ENCODE measurements at regions not wholly inside any gene's neighbourhood (a gene's known extent, or its start where the extent isn't known, plus 50 kb on each side); places are given as distances from the start of the nearest gene placed in this dataset.
"Not testable (repeated sequence)": the region's sequence is repeated elsewhere in the genome, so short reads cannot be mapped to it uniquely, and the experiment has no call there.

DNA sequence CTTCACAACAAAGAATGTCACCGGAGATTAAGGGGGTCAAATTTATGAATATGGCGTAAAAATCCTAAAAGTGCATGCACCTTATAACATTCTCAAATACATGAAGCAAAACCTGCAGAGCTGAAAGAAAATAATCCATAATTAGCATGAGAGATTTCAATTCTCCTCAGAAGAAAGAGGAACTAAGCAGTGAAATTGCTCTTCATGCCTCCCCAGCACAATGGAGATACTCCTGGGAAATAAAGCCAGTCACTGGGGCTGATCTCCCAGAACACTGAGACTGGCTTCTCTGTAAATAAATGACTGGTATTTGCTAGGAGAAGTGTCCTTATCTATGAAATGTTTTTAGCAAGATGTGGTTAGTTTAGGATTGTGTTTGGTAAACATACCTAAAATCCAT is 68.1 kb downstream of the GOLGA6L6 start:
- H3K36me3 Mint-ChIP-seq; H3K4me1 Mint-ChIP-seq; H3K4me3 Mint-ChIP-seq; H3K9me3 Mint-ChIP-seq; H3K27me3 Mint-ChIP-seq (ENCODE audit: low read depth in 3 of 3); H3K27ac Mint-ChIP-seq; DNase-seq: not testable (repeated sequence)

DNA sequence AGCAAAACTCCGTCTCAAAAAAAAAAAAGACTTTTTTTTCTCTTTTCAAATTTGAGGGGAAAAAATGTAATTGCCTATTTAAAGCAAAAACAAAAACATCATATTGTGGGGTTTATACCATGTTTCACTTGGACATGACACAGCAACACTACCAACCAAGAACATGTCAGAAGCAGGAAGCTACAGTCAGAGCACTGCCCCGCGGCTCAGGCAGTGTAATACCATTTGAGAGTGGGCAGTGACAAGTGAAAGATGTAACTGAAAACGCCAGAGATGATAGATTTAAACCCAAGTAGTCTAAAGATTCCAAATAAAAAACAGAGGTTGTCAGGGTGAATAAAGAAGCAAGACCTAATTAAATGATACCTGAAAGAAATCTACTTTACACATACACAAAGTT is 68.6 kb downstream of the GOLGA6L6 start:
- H3K4me1 Mint-ChIP-seq; H3K9me3 Mint-ChIP-seq; H3K27me3 Mint-ChIP-seq (ENCODE audit: low read depth in 3 of 3); H3K4me3 Mint-ChIP-seq; DNase-seq; H3K27ac Mint-ChIP-seq; H3K36me3 Mint-ChIP-seq: not testable (repeated sequence)

DNA sequence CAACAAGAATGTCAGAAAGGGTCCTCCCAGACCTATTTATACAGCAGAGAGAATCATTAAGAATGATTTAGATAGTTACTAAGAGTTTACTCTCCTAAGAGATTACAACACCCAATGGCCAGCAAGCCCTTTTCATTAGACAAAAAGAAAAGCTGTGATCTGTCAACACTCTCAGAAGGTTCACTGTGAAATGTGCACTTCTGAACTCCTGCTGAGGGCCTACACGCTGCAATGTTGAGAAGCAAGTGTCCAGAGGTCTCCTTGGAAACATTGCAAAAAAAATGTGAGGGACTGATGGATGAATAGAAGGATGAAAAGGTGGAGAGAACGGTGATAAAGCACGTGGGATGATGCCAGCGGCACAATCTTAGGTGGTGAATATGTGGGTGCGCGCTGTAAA is 70.8 kb downstream of the GOLGA6L6 start:
- H3K9me3 Mint-ChIP-seq; H3K27ac Mint-ChIP-seq; H3K4me3 Mint-ChIP-seq; H3K27me3 Mint-ChIP-seq (ENCODE audit: low read depth in 3 of 3); DNase-seq; H3K36me3 Mint-ChIP-seq; H3K4me1 Mint-ChIP-seq: not testable (repeated sequence)

DNA sequence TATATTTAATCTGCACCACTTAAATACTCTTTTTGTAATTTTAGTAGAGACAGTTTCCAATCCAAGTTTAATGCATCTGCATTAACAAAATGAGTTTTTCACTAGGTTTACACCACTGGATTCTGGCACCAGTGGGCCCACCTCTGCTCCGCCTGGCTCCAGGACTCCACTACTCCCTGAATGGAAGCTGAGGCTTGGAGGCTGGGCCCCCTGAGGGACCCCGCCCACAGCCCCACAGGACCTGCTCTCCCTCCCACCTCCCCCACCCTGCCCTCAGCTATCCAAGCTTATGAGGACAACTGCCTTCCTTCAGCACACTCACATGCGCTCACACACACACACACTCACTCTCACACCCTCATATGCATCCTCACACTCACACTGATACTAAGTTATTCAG is 100.5 kb downstream of the GOLGA6L6 start:
- H3K9me3 Mint-ChIP-seq; H3K4me1 Mint-ChIP-seq; H3K27ac Mint-ChIP-seq; H3K4me3 Mint-ChIP-seq; H3K36me3 Mint-ChIP-seq; DNase-seq; H3K27me3 Mint-ChIP-seq (ENCODE audit: low read depth in 3 of 3): not testable (repeated sequence)

DNA sequence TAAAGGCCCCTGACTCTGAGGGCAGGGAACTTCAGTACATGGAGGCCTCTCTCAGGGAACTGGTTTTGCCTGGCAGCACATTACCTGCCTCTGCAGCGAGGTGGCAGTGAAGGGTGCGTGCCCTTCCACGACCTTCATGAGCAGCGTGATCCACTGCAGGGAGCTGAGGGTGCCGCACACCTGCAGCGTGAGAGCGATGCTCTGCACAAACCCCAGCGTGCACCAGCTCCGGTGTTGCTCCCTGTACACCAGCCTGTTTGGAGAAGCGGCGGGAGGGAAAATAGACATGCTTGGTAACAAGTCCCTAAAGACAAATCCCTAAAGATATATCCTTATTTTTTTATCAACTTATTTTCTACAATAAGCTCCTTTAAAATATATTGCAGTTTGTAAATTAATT is 101.2 kb downstream of the GOLGA6L6 start:
- DNase-seq; H3K4me1 Mint-ChIP-seq; H3K27me3 Mint-ChIP-seq (ENCODE audit: low read depth in 3 of 3); H3K4me3 Mint-ChIP-seq; H3K27ac Mint-ChIP-seq; H3K9me3 Mint-ChIP-seq; H3K36me3 Mint-ChIP-seq: not testable (repeated sequence)

DNA sequence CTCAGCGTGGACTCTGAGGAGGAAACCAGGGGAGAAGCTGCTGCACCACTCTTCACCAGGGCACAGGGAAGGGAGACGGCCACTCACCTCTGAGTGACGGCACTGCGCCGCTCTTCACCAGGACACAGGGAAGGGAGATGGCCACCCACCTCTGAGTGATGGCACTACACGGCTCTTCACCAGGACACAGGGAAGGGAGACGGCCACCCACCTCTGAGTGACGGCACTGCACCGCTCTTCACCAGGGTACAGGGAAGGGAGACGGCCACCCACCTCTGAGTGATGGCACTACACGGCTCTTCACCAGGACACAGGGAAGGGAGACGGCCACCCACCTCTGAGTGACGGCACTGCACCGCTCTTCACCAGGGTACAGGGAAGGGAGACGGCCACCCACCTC is 102.5 kb downstream of the GOLGA6L6 start:
- not testable (repeated sequence) for H3K27me3 Mint-ChIP-seq (ENCODE audit: low read depth in 3 of 3); H3K27ac Mint-ChIP-seq; H3K9me3 Mint-ChIP-seq; H3K36me3 Mint-ChIP-seq; H3K4me1 Mint-ChIP-seq; DNase-seq; H3K4me3 Mint-ChIP-seq

DNA sequence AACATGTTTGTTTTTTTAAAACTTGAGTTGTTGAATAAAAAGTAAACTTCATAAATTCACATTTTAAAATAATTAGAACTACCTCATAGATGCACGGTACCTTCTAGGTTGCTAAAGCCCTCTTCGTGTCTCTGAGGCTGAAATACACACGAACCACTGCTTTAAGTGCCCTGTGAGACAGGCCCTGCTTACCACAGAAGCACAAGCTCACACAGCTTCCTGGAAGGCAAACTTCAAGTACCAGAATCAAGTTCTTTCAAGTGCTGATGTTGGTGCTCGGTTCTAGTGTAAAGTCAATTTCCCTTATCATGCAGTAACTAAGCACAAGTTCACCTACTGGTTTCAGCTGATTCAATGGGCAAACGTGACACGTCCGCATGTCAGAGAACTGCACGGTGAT is 103.3 kb downstream of the GOLGA6L6 start:
- H3K4me3 Mint-ChIP-seq; DNase-seq; H3K4me1 Mint-ChIP-seq; H3K27ac Mint-ChIP-seq; H3K9me3 Mint-ChIP-seq; H3K27me3 Mint-ChIP-seq (ENCODE audit: low read depth in 3 of 3); H3K36me3 Mint-ChIP-seq: not testable (repeated sequence)

DNA sequence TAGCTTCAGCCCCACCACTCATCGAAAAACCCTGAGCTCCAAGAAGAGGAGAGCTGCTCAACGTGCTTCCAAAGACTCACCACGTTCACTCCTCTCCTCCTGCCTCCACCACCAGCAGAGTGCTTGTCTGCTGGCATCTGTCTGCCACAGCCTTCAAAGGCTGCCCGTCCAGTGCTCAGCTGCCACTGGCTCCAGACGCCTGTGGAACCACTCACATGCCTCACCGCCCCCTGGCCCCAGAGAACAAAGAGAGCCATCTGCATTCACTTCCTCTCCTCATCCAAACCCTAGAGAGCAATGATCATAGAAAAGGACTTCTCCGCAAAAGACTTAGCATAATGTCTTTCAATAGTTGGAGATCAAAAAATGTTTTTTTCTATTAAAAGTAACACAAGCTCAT is 108.1 kb downstream of the GOLGA6L6 start:
- DNase-seq; H3K4me1 Mint-ChIP-seq; H3K36me3 Mint-ChIP-seq; H3K9me3 Mint-ChIP-seq; H3K27ac Mint-ChIP-seq; H3K4me3 Mint-ChIP-seq; H3K27me3 Mint-ChIP-seq (ENCODE audit: low read depth in 3 of 3): not testable (repeated sequence)

DNA sequence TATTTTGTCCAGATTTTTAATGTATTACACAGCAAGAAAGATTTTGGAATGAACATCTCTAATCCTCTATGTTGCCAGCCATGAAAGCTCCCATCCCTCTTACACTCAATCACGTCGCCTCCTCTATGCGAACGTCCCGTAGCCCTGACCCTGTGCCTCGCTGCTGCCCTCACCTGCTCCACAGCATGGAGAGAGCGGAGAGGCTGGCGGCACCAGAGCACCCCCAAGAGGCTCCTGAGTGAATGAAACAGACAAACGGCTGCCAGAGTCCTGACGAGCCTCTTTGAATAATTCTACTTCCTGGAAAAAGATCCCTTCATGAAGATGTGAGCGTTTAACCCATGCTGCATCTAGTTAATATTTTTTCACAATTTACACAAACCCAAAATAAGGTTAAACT is 111.1 kb downstream of the GOLGA6L6 start:
- H3K36me3 Mint-ChIP-seq; H3K4me1 Mint-ChIP-seq; H3K27ac Mint-ChIP-seq; H3K4me3 Mint-ChIP-seq; DNase-seq; H3K9me3 Mint-ChIP-seq; H3K27me3 Mint-ChIP-seq (ENCODE audit: low read depth in 3 of 3): not testable (repeated sequence)

DNA sequence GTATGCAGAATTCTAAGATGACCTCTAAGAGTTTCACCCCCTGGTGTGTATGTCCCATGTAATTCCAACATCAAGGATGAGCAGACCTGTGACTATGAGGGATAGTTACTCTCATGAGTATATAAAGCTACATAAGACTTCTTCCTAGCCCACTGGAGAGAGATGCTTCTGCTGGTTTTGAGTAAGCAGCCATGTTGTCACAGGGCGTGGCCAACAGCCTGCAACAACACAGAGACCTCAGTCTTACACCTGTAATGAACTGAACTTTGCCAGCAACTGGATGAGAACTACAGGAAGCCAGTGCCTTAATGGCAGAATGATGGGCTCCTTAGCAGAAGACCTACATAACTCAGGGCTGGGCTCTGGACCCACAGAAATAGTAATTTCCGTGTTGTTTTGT is 120.9 kb downstream of the GOLGA6L6 start:
- not testable (repeated sequence) for H3K27me3 Mint-ChIP-seq (ENCODE audit: low read depth in 3 of 3); H3K4me3 Mint-ChIP-seq; H3K36me3 Mint-ChIP-seq; DNase-seq; H3K4me1 Mint-ChIP-seq; H3K9me3 Mint-ChIP-seq; H3K27ac Mint-ChIP-seq

DNA sequence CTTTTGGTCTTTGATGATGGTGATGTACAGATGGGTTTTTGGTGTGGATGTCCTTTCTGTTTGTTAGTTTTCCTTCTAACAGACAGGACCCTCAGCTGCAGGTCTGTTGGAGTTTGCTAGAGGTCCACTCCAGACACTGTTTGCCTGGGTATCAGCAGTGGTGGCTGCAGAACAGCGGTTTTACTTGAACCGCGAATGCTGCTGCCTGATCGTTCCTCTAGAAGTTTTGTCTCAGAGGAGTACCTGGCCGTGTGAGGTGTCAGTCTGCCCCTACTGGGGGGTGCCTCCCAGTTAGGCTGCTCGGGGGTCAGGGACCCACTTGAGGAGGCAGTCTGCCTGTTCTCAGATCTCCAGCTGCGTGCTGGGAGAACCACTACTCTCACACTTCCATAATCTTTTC is 125.0 kb downstream of the GOLGA6L6 start:
- H3K4me3 Mint-ChIP-seq; H3K27me3 Mint-ChIP-seq (ENCODE audit: low read depth in 3 of 3); H3K27ac Mint-ChIP-seq; H3K36me3 Mint-ChIP-seq; DNase-seq; H3K4me1 Mint-ChIP-seq: not testable (repeated sequence)
- peaks cover 2 to 17% (median 11%) of the 10 kb centered on the region in 6 donors for H3K9me3 Mint-ChIP-seq

DNA sequence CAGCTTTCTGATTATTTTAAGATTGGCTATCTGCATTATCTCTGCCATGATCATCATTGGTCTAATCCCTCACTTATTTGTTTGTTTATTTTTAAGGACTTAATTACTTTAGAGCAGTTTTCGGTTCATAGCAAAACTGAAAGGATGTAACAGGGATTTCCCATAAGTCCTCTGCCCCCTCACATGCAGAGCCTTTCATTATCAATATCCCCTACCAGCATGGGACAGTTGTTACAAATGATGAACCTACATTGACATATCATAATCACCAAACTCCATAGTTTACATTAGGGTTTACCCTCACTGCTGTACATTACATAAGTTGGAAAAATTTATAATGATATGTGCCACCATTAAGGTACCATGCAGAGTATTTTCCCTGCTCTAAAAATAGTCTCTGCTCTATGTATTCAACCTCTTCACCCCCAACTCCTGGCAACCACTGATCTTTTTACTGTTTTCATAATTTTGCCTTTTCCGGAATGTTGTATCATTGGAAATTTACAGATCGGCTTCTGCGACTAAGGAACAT is 131.9 kb downstream of the GOLGA6L6 start:
- H3K27ac Mint-ChIP-seq; H3K4me3 Mint-ChIP-seq; DNase-seq; H3K4me1 Mint-ChIP-seq; H3K27me3 Mint-ChIP-seq (ENCODE audit: low read depth in 3 of 3); H3K36me3 Mint-ChIP-seq: not testable (repeated sequence)
- H3K9me3 Mint-ChIP-seq = peaks cover 2 to 15% (median 8%) of the 10 kb centered on the region in 6 donors

DNA sequence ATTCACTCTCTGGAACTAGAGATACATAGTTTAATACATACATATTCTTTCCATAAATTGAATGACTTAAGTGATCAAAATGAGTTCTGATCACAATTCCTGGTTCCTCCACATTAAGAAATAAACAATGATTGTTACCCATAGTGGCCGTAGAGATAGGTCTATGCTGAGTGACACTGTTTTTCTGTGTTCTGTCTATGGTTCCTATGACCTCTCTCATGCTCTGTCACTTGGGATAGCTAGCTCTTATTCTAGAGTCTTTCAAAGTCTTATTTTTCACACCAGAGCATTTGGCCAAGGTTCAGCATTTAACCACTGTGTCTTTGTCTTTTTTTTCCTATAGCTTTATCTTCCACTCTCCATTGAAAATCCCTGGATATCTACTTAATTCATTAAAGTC is 132.4 kb downstream of the GOLGA6L6 start:
- no peak for DNase-seq
- H3K9me3 Mint-ChIP-seq = peaks cover 0 to 15% (median 7%) of the 10 kb centered on the region in 6 donors
- H3K4me1 Mint-ChIP-seq = no peaks in the 10 kb centered on the region
- peaks cover 0 to 2% (median 0%) of the 10 kb centered on the region in 3 donors for H3K27me3 Mint-ChIP-seq (ENCODE audit: low read depth in 3 of 3)
- H3K4me3 Mint-ChIP-seq = no peak overlapping the region
- H3K27ac Mint-ChIP-seq = no peak overlapping the region
- H3K36me3 Mint-ChIP-seq = no peaks in the 10 kb centered on the region

DNA sequence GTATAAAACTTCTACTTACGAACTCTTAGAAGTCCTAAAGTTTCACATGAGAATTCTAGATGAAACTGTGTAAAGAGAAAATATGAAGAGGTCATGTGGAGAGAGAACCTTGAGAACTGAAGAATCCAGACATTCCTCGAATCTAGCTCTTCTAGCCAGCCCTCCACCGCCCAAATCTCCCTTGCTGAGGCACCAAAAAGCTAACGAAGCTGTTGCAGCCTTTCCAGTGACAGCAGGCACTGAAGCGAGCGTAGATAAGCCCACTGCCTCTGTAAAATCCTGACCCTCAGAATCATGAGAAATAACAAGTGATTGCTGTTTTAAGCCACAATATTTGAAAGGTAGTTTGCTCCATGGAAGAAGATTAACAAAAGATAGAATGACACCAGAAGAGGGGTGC is 134.0 kb downstream of the GOLGA6L6 start:
- no peaks in the 10 kb centered on the region for H3K4me1 Mint-ChIP-seq
- no peak overlapping the region for H3K27ac Mint-ChIP-seq
- H3K27me3 Mint-ChIP-seq (ENCODE audit: low read depth in 3 of 3) = no peaks in the 10 kb centered on the region
- no peak for DNase-seq
- H3K4me3 Mint-ChIP-seq = no peak overlapping the region
- H3K36me3 Mint-ChIP-seq = no peaks in the 10 kb centered on the region
- H3K9me3 Mint-ChIP-seq = peaks cover 0 to 10% (median 2%) of the 10 kb centered on the region in 6 donors

DNA sequence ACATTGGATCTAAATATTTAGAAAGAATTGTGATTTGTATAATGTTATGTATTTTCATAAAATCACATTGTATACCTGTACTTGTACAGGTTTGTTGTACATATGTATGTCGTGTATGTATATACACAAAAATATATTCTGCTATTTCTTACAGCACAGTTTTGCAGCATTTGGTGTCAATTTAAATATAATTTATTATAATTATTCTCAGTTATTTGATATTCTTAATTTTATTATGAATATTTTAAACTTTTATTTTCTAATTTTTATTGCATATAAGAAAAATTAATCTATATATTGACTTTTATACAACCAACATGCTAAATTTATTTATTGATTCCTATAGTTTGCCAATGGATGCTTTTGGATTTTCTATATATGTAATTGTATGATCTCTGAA is 137.0 kb downstream of the GOLGA6L6 start:
- H3K27ac Mint-ChIP-seq; H3K9me3 Mint-ChIP-seq; H3K4me1 Mint-ChIP-seq; DNase-seq; H3K4me3 Mint-ChIP-seq; H3K27me3 Mint-ChIP-seq (ENCODE audit: low read depth in 3 of 3); H3K36me3 Mint-ChIP-seq: not testable (repeated sequence)

DNA sequence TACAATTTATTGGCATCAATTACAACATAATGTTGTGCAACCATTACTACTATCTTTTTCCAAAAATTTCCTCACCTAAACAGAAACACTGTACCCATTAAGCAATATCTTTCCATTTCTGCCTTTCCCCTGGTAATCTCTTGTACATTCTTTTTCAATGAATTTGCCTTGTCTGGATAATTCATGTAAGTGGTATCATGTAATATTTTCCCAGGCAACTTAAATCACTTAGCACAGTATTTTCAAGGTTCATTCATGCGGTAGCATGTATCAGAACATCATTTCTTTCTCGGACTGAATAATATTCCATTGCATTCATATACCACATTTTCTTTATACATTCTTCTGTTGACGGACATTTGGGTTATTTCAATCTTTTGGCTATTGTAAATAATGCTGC is 139.0 kb downstream of the GOLGA6L6 start:
- not testable (repeated sequence) for DNase-seq; H3K27me3 Mint-ChIP-seq (ENCODE audit: low read depth in 3 of 3); H3K36me3 Mint-ChIP-seq

More for the DNA sequence above, 139.0 kb downstream of the GOLGA6L6 start:
- H3K27ac Mint-ChIP-seq, H3K9me3 Mint-ChIP-seq, H3K4me1 Mint-ChIP-seq, H3K4me3 Mint-ChIP-seq: not testable (repeated sequence)

Data from immature natural killer cell (primary cell).